ENCODE measurements at regions not wholly inside any gene's neighbourhood (a gene's known extent, or its start where the extent isn't known, plus 50 kb on each side); places are given as distances from the start of the nearest gene placed in this dataset.

- no peak for DNase-seq (ENCODE audit: low read depth in 4 of 6, low spot score in 6 of 6)
- Histone ChIP-seq H3K36me3 (ENCODE audit: control insufficient read depth, insufficient read depth, low read length) (no peaks in the 10 kb centered on the region), H3K4me1 (ENCODE audit: control insufficient read depth, insufficient read depth, low read length) (no peaks in the 10 kb centered on the region), H3K4me3 (ENCODE audit: low read depth, low read length) (no peak overlapping the region), H3K9me3 (ENCODE audit: control insufficient read depth, insufficient read depth, low read length) (peaks cover 6% of the 10 kb centered on the region), H3K27ac (ENCODE audit: low read depth, low read length) (no peak overlapping the region), H3K27me3 (ENCODE audit: control insufficient read depth, insufficient read depth, low read length) (no peaks in the 10 kb centered on the region)
- no CpG with 5 or more reads among the region's 1 CpG for WGBS (ENCODE audit: insufficient coverage)
Measured at GRCh38 chr10:108241166-108241565, 1076.7 kb upstream of the SORCS1 start.

- no peaks in the 10 kb centered on the region for H3K4me1 ChIP-seq (ENCODE audit: control insufficient read depth, insufficient read depth, low read length)
- H3K36me3 ChIP-seq (ENCODE audit: control insufficient read depth, insufficient read depth, low read length), result no peaks in the 10 kb centered on the region
- no peaks in the 10 kb centered on the region for H3K9me3 ChIP-seq (ENCODE audit: control insufficient read depth, insufficient read depth, low read length)
- no peak overlapping the region for H3K27ac ChIP-seq (ENCODE audit: low read depth, low read length)
- no peak overlapping the region for H3K4me3 ChIP-seq (ENCODE audit: low read depth, low read length)
- no peaks in the 10 kb centered on the region for H3K27me3 ChIP-seq (ENCODE audit: control insufficient read depth, insufficient read depth, low read length)
- WGBS (ENCODE audit: insufficient coverage), result 60% methylated on average over 1 of the region's 1 CpG
- no peak for DNase-seq (ENCODE audit: low read depth in 4 of 6, low spot score in 6 of 6)
Measured at GRCh38 chr10:108238261-108238660, 1073.8 kb upstream of the SORCS1 start.

- H3K9me3 ChIP-seq (ENCODE audit: control insufficient read depth, insufficient read depth, low read length), result no peaks in the 10 kb centered on the region
- no peaks in the 10 kb centered on the region for H3K36me3 ChIP-seq (ENCODE audit: control insufficient read depth, insufficient read depth, low read length)
- WGBS (ENCODE audit: insufficient coverage), result 83% methylated on average over 1 of the region's 5 CpGs
- H3K27ac ChIP-seq (ENCODE audit: low read depth, low read length), result no peak overlapping the region
- H3K4me3 ChIP-seq (ENCODE audit: low read depth, low read length), result no peak overlapping the region
- no peaks in the 10 kb centered on the region for H3K27me3 ChIP-seq (ENCODE audit: control insufficient read depth, insufficient read depth, low read length)
- H3K4me1 ChIP-seq (ENCODE audit: control insufficient read depth, insufficient read depth, low read length), result no peaks in the 10 kb centered on the region
- no peak for DNase-seq (ENCODE audit: low read depth in 4 of 6, low spot score in 6 of 6)
Measured at GRCh38 chr10:108230478-108231170, 1066.1 kb upstream of the SORCS1 start.

GRCh38 chr10:108208732-108209131 lies 1044.2 kb upstream of the SORCS1 start:
- Histone ChIP-seq H3K27ac (ENCODE audit: low read depth, low read length) (no peak overlapping the region), H3K4me1 (ENCODE audit: control insufficient read depth, insufficient read depth, low read length) (no peaks in the 10 kb centered on the region), H3K36me3 (ENCODE audit: control insufficient read depth, insufficient read depth, low read length) (no peaks in the 10 kb centered on the region), H3K9me3 (ENCODE audit: control insufficient read depth, insufficient read depth, low read length) (no peaks in the 10 kb centered on the region), H3K4me3 (ENCODE audit: low read depth, low read length) (no peak overlapping the region), H3K27me3 (ENCODE audit: control insufficient read depth, insufficient read depth, low read length) (no peaks in the 10 kb centered on the region)
- WGBS (ENCODE audit: insufficient coverage), result no CpG with 5 or more reads among the region's 2 CpGs
- peak in 1 of 6 donors; percentile 13 for DNase-seq (ENCODE audit: low read depth in 4 of 6, low spot score in 6 of 6)

- no peaks in the 10 kb centered on the region for H3K27me3 ChIP-seq (ENCODE audit: control insufficient read depth, insufficient read depth, low read length)
- H3K27ac ChIP-seq (ENCODE audit: low read depth, low read length), result no peak overlapping the region
- no peak overlapping the region for H3K4me3 ChIP-seq (ENCODE audit: low read depth, low read length)
- no peaks in the 10 kb centered on the region for H3K36me3 ChIP-seq (ENCODE audit: control insufficient read depth, insufficient read depth, low read length)
- no CpG with 5 or more reads among the region's 3 CpGs for WGBS (ENCODE audit: insufficient coverage)
- H3K4me1 ChIP-seq (ENCODE audit: control insufficient read depth, insufficient read depth, low read length), result no peaks in the 10 kb centered on the region
- DNase-seq (ENCODE audit: low read depth in 4 of 6, low spot score in 6 of 6), result no peak
- H3K9me3 ChIP-seq (ENCODE audit: control insufficient read depth, insufficient read depth, low read length), result no peaks in the 10 kb centered on the region
Measured at GRCh38 chr10:108208038-108208437, 1043.5 kb upstream of the SORCS1 start.

- 100% methylated on average over 1 of the region's 8 CpGs for WGBS (ENCODE audit: insufficient coverage)
- H3K27ac ChIP-seq (ENCODE audit: low read depth, low read length), result no peak overlapping the region
- H3K36me3 ChIP-seq (ENCODE audit: control insufficient read depth, insufficient read depth, low read length), result no peaks in the 10 kb centered on the region
- no peaks in the 10 kb centered on the region for H3K9me3 ChIP-seq (ENCODE audit: control insufficient read depth, insufficient read depth, low read length)
- H3K4me1 ChIP-seq (ENCODE audit: control insufficient read depth, insufficient read depth, low read length), result no peaks in the 10 kb centered on the region
- peak in 3 of 6 donors; percentile 9 to 63 (median 57) for DNase-seq (ENCODE audit: low read depth in 4 of 6, low spot score in 6 of 6)
- H3K27me3 ChIP-seq (ENCODE audit: control insufficient read depth, insufficient read depth, low read length), result no peaks in the 10 kb centered on the region
- H3K4me3 ChIP-seq (ENCODE audit: low read depth, low read length), result no peak overlapping the region
Measured at GRCh38 chr10:108204528-108205305, 1040.2 kb upstream of the SORCS1 start.

GRCh38 chr10:108203905-108204527 lies 1039.5 kb upstream of the SORCS1 start:
- Histone ChIP-seq H3K9me3 (ENCODE audit: control insufficient read depth, insufficient read depth, low read length) (no peaks in the 10 kb centered on the region), H3K4me3 (ENCODE audit: low read depth, low read length) (no peak overlapping the region), H3K4me1 (ENCODE audit: control insufficient read depth, insufficient read depth, low read length) (no peaks in the 10 kb centered on the region), H3K36me3 (ENCODE audit: control insufficient read depth, insufficient read depth, low read length) (no peaks in the 10 kb centered on the region), H3K27me3 (ENCODE audit: control insufficient read depth, insufficient read depth, low read length) (no peaks in the 10 kb centered on the region), H3K27ac (ENCODE audit: low read depth, low read length) (no peak overlapping the region)
- 89% methylated on average over 3 of the region's 3 CpGs for WGBS (ENCODE audit: insufficient coverage)
- no peak for DNase-seq (ENCODE audit: low read depth in 4 of 6, low spot score in 6 of 6)

- peak in 1 of 6 donors; percentile 16 for DNase-seq (ENCODE audit: low read depth in 4 of 6, low spot score in 6 of 6)
- Histone ChIP-seq H3K9me3 (ENCODE audit: control insufficient read depth, insufficient read depth, low read length) (peaks cover 2% of the 10 kb centered on the region), H3K4me1 (ENCODE audit: control insufficient read depth, insufficient read depth, low read length) (no peaks in the 10 kb centered on the region), H3K4me3 (ENCODE audit: low read depth, low read length) (no peak overlapping the region), H3K27me3 (ENCODE audit: control insufficient read depth, insufficient read depth, low read length) (no peaks in the 10 kb centered on the region), H3K27ac (ENCODE audit: low read depth, low read length) (no peak overlapping the region), H3K36me3 (ENCODE audit: control insufficient read depth, insufficient read depth, low read length) (no peaks in the 10 kb centered on the region)
- no CpG with 5 or more reads among the region's 3 CpGs for WGBS (ENCODE audit: insufficient coverage)
Measured at GRCh38 chr10:108187408-108188012, 1023.0 kb upstream of the SORCS1 start.

- whole genome bisulfite sequencing (ENCODE audit: insufficient coverage), result 67% methylated on average over 1 of the region's 1 CpG
Measured at GRCh38 chr10:108184114-108184513, 1019.6 kb upstream of the SORCS1 start.

More at GRCh38 chr10:108184114-108184513, 1019.6 kb upstream of the SORCS1 start:
- H3K27me3 ChIP-seq (ENCODE audit: control insufficient read depth, insufficient read depth, low read length), result no peaks in the 10 kb centered on the region
- no peak overlapping the region for H3K4me3 ChIP-seq (ENCODE audit: low read depth, low read length)
- no peaks in the 10 kb centered on the region for H3K36me3 ChIP-seq (ENCODE audit: control insufficient read depth, insufficient read depth, low read length)
- no peaks in the 10 kb centered on the region for H3K4me1 ChIP-seq (ENCODE audit: control insufficient read depth, insufficient read depth, low read length)
- H3K9me3 ChIP-seq (ENCODE audit: control insufficient read depth, insufficient read depth, low read length), result peaks cover 2% of the 10 kb centered on the region
- DNase-seq (ENCODE audit: low read depth in 4 of 6, low spot score in 6 of 6), result peak in 1 of 6 donors; percentile 56
- H3K27ac ChIP-seq (ENCODE audit: low read depth, low read length), result no peak overlapping the region
